Type B pancreatic cell (in vitro differentiated cells): ENCODE measurements at regions not wholly inside any gene's neighbourhood (a gene's known extent, or its start where the extent isn't known, plus 50 kb on each side); places are given as distances from the start of the nearest gene placed in this dataset.

ENCODE experiments used
- DNase-seq: peaks from one replicate; pipeline ENCODE4 v3.0.0; 2021; ENCODE audit warnings: mixed read lengths; ENCODE audit not compliant: unreplicated experiment; ENCODE audit errors: extremely low spot score
- H3K27ac Mint-ChIP-seq: 2 replicates; pipeline ENCODE4 v1.8.0; 2021; ENCODE audit warnings: mild to moderate bottlenecking, mixed read lengths
- H3K27me3 Mint-ChIP-seq: 2 replicates; pipeline ENCODE4 v1.8.0; 2021; ENCODE audit warnings: mixed read lengths
- H3K36me3 Mint-ChIP-seq: 2 replicates; pipeline ENCODE4 v1.8.0; 2021; ENCODE audit warnings: mixed read lengths
- H3K4me1 Mint-ChIP-seq: one replicate; pipeline ENCODE4 v1.8.0; 2021; ENCODE audit warnings: mixed read lengths; ENCODE audit not compliant: unreplicated experiment
- H3K4me3 Mint-ChIP-seq: 2 replicates; pipeline ENCODE4 v1.8.0; 2021; ENCODE audit warnings: mild to moderate bottlenecking, mixed read lengths
- H3K9me3 Mint-ChIP-seq: 2 replicates; pipeline ENCODE4 v1.8.0; 2021; ENCODE audit warnings: mixed read lengths
- TF ChIP-seq, protein P1 (sequence below): fragments of 200-600 bp; sonication (generic); conservative IDR thresholded peaks from 2 replicates; pipeline ENCODE4 v1.5.0; 2021; ENCODE audit warnings: antibody characterized with exemption, mild to moderate bottlenecking

- Mint-ChIP-seq H3K9me3 (no peaks in the 10 kb centered on the region), H3K27ac (no peak overlapping the region), H3K27me3 (no peaks in the 10 kb centered on the region), H3K36me3 (no peaks in the 10 kb centered on the region), H3K4me3 (no peak overlapping the region), H3K4me1 (no peaks in the 10 kb centered on the region)
- TF ChIP-seq, protein P1, sequence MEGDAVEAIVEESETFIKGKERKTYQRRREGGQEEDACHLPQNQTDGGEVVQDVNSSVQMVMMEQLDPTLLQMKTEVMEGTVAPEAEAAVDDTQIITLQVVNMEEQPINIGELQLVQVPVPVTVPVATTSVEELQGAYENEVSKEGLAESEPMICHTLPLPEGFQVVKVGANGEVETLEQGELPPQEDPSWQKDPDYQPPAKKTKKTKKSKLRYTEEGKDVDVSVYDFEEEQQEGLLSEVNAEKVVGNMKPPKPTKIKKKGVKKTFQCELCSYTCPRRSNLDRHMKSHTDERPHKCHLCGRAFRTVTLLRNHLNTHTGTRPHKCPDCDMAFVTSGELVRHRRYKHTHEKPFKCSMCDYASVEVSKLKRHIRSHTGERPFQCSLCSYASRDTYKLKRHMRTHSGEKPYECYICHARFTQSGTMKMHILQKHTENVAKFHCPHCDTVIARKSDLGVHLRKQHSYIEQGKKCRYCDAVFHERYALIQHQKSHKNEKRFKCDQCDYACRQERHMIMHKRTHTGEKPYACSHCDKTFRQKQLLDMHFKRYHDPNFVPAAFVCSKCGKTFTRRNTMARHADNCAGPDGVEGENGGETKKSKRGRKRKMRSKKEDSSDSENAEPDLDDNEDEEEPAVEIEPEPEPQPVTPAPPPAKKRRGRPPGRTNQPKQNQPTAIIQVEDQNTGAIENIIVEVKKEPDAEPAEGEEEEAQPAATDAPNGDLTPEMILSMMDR = no peak
- no peak for DNase-seq
These were observed 201.6 kb upstream of the PAPPA start for GRCh38 chr9:115951977-115952376.

DNA sequence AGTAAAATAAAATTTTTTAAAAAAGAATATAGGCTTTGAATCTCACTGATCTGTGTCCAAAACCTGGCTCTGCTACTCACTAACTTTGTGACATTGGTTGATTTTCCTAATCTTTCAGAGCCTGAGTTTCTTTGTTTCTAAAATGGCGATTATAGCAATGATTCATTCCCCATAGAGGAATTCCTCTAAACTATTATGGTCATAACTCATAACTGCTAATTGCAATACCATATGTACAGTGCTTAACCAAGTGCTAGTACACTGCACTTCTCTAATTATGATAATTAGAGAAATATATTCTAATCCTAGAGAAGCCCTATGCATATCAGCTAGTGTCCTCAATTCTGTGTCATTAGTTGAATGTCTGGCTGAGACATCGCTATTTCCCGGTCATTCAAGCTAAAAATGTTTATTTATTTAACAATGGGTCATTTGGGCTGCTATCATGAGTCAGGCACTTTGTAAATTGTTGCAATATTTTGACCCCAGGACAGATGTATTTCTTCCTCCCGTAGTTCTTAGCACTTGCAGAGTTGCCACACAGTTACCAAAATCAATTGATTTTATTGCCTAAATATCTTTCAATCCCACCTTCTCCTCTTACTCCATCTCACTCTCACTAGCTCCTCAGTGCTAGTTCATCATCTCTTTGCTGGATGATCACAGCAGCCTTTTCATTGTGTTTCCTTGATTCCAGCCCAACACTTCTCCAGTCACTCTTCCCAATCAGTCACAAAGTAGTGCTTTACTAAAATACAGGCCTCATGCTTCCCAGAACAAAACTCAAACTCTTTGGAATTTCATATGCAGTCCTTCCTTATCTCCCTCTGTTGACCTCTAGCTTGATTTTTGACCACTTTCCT is 200.9 kb upstream of the PAPPA start:
- TF ChIP-seq, protein P1 = no peak
- H3K36me3 Mint-ChIP-seq = no peaks in the 10 kb centered on the region
- no peak overlapping the region for H3K4me3 Mint-ChIP-seq
- H3K27ac Mint-ChIP-seq = no peak overlapping the region
- no peaks in the 10 kb centered on the region for H3K27me3 Mint-ChIP-seq
- no peaks in the 10 kb centered on the region for H3K9me3 Mint-ChIP-seq
- DNase-seq = no peak
- no peaks in the 10 kb centered on the region for H3K4me1 Mint-ChIP-seq

DNA sequence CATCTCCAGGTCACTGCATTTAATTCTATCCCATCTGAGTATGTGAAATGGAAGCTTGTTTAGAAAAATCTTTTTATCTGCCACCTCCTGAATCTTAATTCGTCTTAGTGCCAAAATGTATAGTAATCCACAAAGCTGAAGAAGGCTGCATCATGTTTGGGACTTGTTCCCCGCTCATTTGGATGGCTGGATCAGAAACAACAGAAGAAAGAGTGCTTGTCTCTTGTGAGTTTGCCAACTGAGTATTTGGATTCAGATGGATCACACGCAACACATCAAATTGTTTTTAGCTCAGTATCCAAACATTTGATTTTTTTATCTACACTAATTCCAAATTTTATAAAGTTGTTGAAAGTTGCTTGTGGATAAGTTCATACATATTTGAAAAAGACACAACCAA is 197.2 kb upstream of the PAPPA start:
- TF ChIP-seq, protein P1 = no peak
- H3K4me1 Mint-ChIP-seq = no peaks in the 10 kb centered on the region
- no peaks in the 10 kb centered on the region for H3K27me3 Mint-ChIP-seq
- H3K4me3 Mint-ChIP-seq = no peak overlapping the region
- H3K9me3 Mint-ChIP-seq = no peaks in the 10 kb centered on the region
- no peak for DNase-seq
- H3K36me3 Mint-ChIP-seq = no peaks in the 10 kb centered on the region
- no peak overlapping the region for H3K27ac Mint-ChIP-seq

- TF ChIP-seq, protein P1 = no peak
- Mint-ChIP-seq H3K9me3 (no peaks in the 10 kb centered on the region), H3K27ac (no peak overlapping the region), H3K4me1 (no peaks in the 10 kb centered on the region), H3K4me3 (no peak overlapping the region), H3K36me3 (no peaks in the 10 kb centered on the region), H3K27me3 (no peaks in the 10 kb centered on the region)
- no peak for DNase-seq
These were observed 196.0 kb upstream of the PAPPA start for GRCh38 chr9:115957585-115957984.

- no peak for DNase-seq
- Mint-ChIP-seq H3K27me3 (no peaks in the 10 kb centered on the region), H3K36me3 (no peaks in the 10 kb centered on the region), H3K4me3 (no peak overlapping the region), H3K9me3 (peaks cover 3% of the 10 kb centered on the region), H3K27ac (no peak overlapping the region), H3K4me1 (no peaks in the 10 kb centered on the region)
- TF ChIP-seq, protein P1 = no peak
These were observed 188.8 kb upstream of the PAPPA start for GRCh38 chr9:115964710-115965347.
